ENCODE measurements at regions not wholly inside any gene's neighbourhood (a gene's known extent, or its start where the extent isn't known, plus 50 kb on each side); places are given as distances from the start of the nearest gene placed in this dataset.

- Mint-ChIP-seq H3K36me3 (no peaks in the 10 kb centered on the region), H3K4me1 (no peaks in the 10 kb centered on the region), H3K4me3 (no peak overlapping the region), H3K27ac (no peak overlapping the region), H3K9me3 (peaks cover 0 to 3% (median 0%) of the 10 kb centered on the region in 3 donors), H3K27me3 (no peaks in the 10 kb centered on the region)
- Histone ChIP-seq H3K9me3 (no peaks in the 10 kb centered on the region), H3K27ac (ENCODE audit: low read length) (no peak overlapping the region), H3K27me3 (replicated peaks in 1 of 2; ENCODE audit: control insufficient read depth in 2 of 2, extremely low read depth in 1 of 2, insufficient read depth in 2 of 2, low read length in 1 of 2) (no peaks in the 10 kb centered on the region), H3K4me3 (ENCODE audit: control insufficient read depth in 1 of 2, extremely low read depth in 1 of 2, low read length in 1 of 2) (no peak overlapping the region), H3K4me1 (ENCODE audit: control insufficient read depth in 1 of 2, extremely low read depth in 1 of 2, insufficient read depth in 2 of 2, low read length in 2 of 2) (no peaks in the 10 kb centered on the region), H3K36me3 (ENCODE audit: control insufficient read depth in 2 of 2, extremely low read depth in 1 of 2, insufficient read depth in 1 of 2, low read length in 1 of 2) (no peaks in the 10 kb centered on the region)
- no CpG with 5 or more reads among the region's 4 CpGs for WGBS (ENCODE audit: insufficient coverage)
- DNase-seq (no peak), ATAC-seq (replicated peaks in 1 of 4) (no peak)
- ChIA-PET POLR2A (no interaction called here), CTCF (no interaction called here)
These were observed 654.1 kb upstream of the MARCKS start for GRCh38 chr6:113202852-113203714.

DNA sequence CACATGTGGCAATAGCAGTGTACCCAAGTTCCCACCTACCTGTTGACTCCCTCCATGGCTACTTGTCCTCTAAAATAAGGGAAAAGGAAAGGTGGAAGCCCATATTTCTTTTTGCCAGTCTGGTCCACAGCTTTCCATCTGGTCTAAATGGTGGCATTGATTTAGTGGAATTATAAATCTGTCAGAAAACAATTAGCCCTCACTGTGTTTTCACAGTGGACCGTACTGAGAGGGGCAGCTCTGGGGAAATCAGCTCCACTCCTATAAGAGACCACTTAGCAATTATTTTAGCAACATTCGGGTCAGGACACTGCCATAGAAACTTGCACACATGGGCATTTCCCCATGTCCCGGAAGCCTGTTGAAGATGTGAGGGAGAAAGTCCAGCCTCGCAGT is 653.4 kb upstream of the MARCKS start:
- ChIA-PET POLR2A (no interaction called here), CTCF (no interaction called here)
- no peaks in the 10 kb centered on the region for H3K27me3 ChIP-seq (replicated peaks in 1 of 2; ENCODE audit: control insufficient read depth in 2 of 2, extremely low read depth in 1 of 2, insufficient read depth in 2 of 2, low read length in 1 of 2)
- no CpG with 5 or more reads among the region's 4 CpGs for WGBS (ENCODE audit: insufficient coverage)
- Mint-ChIP-seq H3K36me3 (no peaks in the 10 kb centered on the region), H3K27me3 (no peaks in the 10 kb centered on the region), H3K27ac (no peak overlapping the region), H3K4me1 (no peaks in the 10 kb centered on the region), H3K9me3 (no peaks in the 10 kb centered on the region), H3K4me3 (no peak overlapping the region)
- no peaks in the 10 kb centered on the region for H3K9me3 ChIP-seq
- no peak overlapping the region for H3K4me3 ChIP-seq (ENCODE audit: control insufficient read depth in 1 of 2, extremely low read depth in 1 of 2, low read length in 1 of 2)
- no peak overlapping the region for H3K27ac ChIP-seq (ENCODE audit: low read length)
- no peaks in the 10 kb centered on the region for H3K4me1 ChIP-seq (ENCODE audit: control insufficient read depth in 1 of 2, extremely low read depth in 1 of 2, insufficient read depth in 2 of 2, low read length in 2 of 2)
- DNase-seq (no peak), ATAC-seq (replicated peaks in 1 of 4) (no peak)
- H3K36me3 ChIP-seq (ENCODE audit: control insufficient read depth in 2 of 2, extremely low read depth in 1 of 2, insufficient read depth in 1 of 2, low read length in 1 of 2) = no peaks in the 10 kb centered on the region

- no peak overlapping the region for H3K4me3 Mint-ChIP-seq
- POLR2A ChIA-PET = interaction anchor here in 1 of 2 donors (0.6 to 0.7 kb wide), 2 partner anchors 14 to 170 kb away, joined by 4 to 9 read pairs; no protein-coding TSS in a partner anchor
- H3K27me3 ChIP-seq (replicated peaks in 1 of 2; ENCODE audit: control insufficient read depth in 2 of 2, extremely low read depth in 1 of 2, insufficient read depth in 2 of 2, low read length in 1 of 2) = no peaks in the 10 kb centered on the region
- DNase-seq = no peak
- WGBS (ENCODE audit: insufficient coverage) = no CpG with 5 or more reads among the region's 1 CpG
- H3K9me3 ChIP-seq = no peaks in the 10 kb centered on the region
- no peaks in the 10 kb centered on the region for H3K9me3 Mint-ChIP-seq
- H3K36me3 Mint-ChIP-seq = no peaks in the 10 kb centered on the region
- H3K4me1 Mint-ChIP-seq = no peaks in the 10 kb centered on the region
- no peaks in the 10 kb centered on the region for H3K4me1 ChIP-seq (ENCODE audit: control insufficient read depth in 1 of 2, extremely low read depth in 1 of 2, insufficient read depth in 2 of 2, low read length in 2 of 2)
- no peak overlapping the region for H3K27ac ChIP-seq (ENCODE audit: low read length)
- CTCF ChIA-PET = no interaction called here
- H3K4me3 ChIP-seq (ENCODE audit: control insufficient read depth in 1 of 2, extremely low read depth in 1 of 2, low read length in 1 of 2) = no peak overlapping the region
- H3K27ac Mint-ChIP-seq = no peak overlapping the region
- H3K27me3 Mint-ChIP-seq = no peaks in the 10 kb centered on the region
- no peaks in the 10 kb centered on the region for H3K36me3 ChIP-seq (ENCODE audit: control insufficient read depth in 2 of 2, extremely low read depth in 1 of 2, insufficient read depth in 1 of 2, low read length in 1 of 2)
- no peak for ATAC-seq (replicated peaks in 1 of 4)
These were observed 651.6 kb upstream of the MARCKS start for GRCh38 chr6:113205553-113205952.

- no peak overlapping the region for H3K27ac Mint-ChIP-seq
- H3K36me3 ChIP-seq (ENCODE audit: control insufficient read depth in 2 of 2, extremely low read depth in 1 of 2, insufficient read depth in 1 of 2, low read length in 1 of 2) = no peaks in the 10 kb centered on the region
- no peaks in the 10 kb centered on the region for H3K36me3 Mint-ChIP-seq
- H3K9me3 ChIP-seq = no peaks in the 10 kb centered on the region
- POLR2A ChIA-PET = no interaction called here
- no peaks in the 10 kb centered on the region for H3K4me1 Mint-ChIP-seq
- H3K4me3 ChIP-seq (ENCODE audit: control insufficient read depth in 1 of 2, extremely low read depth in 1 of 2, low read length in 1 of 2) = no peak overlapping the region
- CTCF ChIA-PET = no interaction called here
- H3K27me3 Mint-ChIP-seq = no peaks in the 10 kb centered on the region
- no peak overlapping the region for H3K27ac ChIP-seq (ENCODE audit: low read length)
- no peak for DNase-seq
- no peaks in the 10 kb centered on the region for H3K27me3 ChIP-seq (replicated peaks in 1 of 2; ENCODE audit: control insufficient read depth in 2 of 2, extremely low read depth in 1 of 2, insufficient read depth in 2 of 2, low read length in 1 of 2)
- WGBS (ENCODE audit: insufficient coverage) = no CpG with 5 or more reads among the region's 2 CpGs
- no peak for ATAC-seq (replicated peaks in 1 of 4)
- H3K4me3 Mint-ChIP-seq = no peak overlapping the region
- no peaks in the 10 kb centered on the region for H3K4me1 ChIP-seq (ENCODE audit: control insufficient read depth in 1 of 2, extremely low read depth in 1 of 2, insufficient read depth in 2 of 2, low read length in 2 of 2)
- peaks cover 0 to 4% (median 0%) of the 10 kb centered on the region in 3 donors for H3K9me3 Mint-ChIP-seq
These were observed 648.4 kb upstream of the MARCKS start for GRCh38 chr6:113208726-113209125.

- H3K4me3 Mint-ChIP-seq = no peak overlapping the region
- no peaks in the 10 kb centered on the region for H3K36me3 Mint-ChIP-seq
- Histone ChIP-seq H3K27me3 (replicated peaks in 1 of 2; ENCODE audit: control insufficient read depth in 2 of 2, extremely low read depth in 1 of 2, insufficient read depth in 2 of 2, low read length in 1 of 2) (no peaks in the 10 kb centered on the region), H3K4me3 (ENCODE audit: control insufficient read depth in 1 of 2, extremely low read depth in 1 of 2, low read length in 1 of 2) (no peak overlapping the region), H3K4me1 (ENCODE audit: control insufficient read depth in 1 of 2, extremely low read depth in 1 of 2, insufficient read depth in 2 of 2, low read length in 2 of 2) (no peaks in the 10 kb centered on the region), H3K9me3 (no peaks in the 10 kb centered on the region), H3K27ac (ENCODE audit: low read length) (no peak overlapping the region), H3K36me3 (ENCODE audit: control insufficient read depth in 2 of 2, extremely low read depth in 1 of 2, insufficient read depth in 1 of 2, low read length in 1 of 2) (no peaks in the 10 kb centered on the region)
- ChIA-PET POLR2A (no interaction called here), CTCF (no interaction called here)
- 76% methylated on average over 4 of the region's 5 CpGs for WGBS (ENCODE audit: insufficient coverage)
- no peaks in the 10 kb centered on the region for H3K4me1 Mint-ChIP-seq
- H3K27ac Mint-ChIP-seq = no peak overlapping the region
- H3K9me3 Mint-ChIP-seq = peaks cover 1 to 4% (median 2%) of the 10 kb centered on the region in 3 donors
- ATAC-seq (replicated peaks in 1 of 4) (no peak), DNase-seq (no peak)
- no peaks in the 10 kb centered on the region for H3K27me3 Mint-ChIP-seq
These were observed 647.8 kb upstream of the MARCKS start for GRCh38 chr6:113209315-113209714.

DNA sequence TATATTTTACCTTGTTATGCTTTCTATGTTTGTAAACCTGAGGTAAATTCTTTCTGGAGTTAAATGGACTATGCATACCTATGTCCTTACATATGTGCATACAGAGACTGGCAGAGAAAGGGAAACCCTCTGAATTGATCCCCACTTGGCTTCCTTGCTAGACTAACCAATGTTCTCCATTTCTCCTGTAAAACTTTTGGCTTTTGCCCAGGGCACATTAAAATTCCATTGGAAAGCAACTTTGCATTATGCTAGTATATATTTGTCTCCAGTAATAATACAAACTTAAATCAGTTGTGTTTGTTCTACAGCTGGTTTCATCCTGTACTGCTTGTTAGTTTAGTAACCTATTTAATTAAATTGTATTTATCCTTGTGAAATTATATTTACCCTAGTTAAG is 646.0 kb upstream of the MARCKS start:
- H3K9me3 ChIP-seq = no peaks in the 10 kb centered on the region
- no peak for DNase-seq
- H3K27me3 ChIP-seq (replicated peaks in 1 of 2; ENCODE audit: control insufficient read depth in 2 of 2, extremely low read depth in 1 of 2, insufficient read depth in 2 of 2, low read length in 1 of 2) = no peaks in the 10 kb centered on the region
- no peaks in the 10 kb centered on the region for H3K4me1 Mint-ChIP-seq
- no peak overlapping the region for H3K27ac ChIP-seq (ENCODE audit: low read length)
- no peaks in the 10 kb centered on the region for H3K36me3 Mint-ChIP-seq
- no peak overlapping the region for H3K4me3 Mint-ChIP-seq
- H3K4me3 ChIP-seq (ENCODE audit: control insufficient read depth in 1 of 2, extremely low read depth in 1 of 2, low read length in 1 of 2) = no peak overlapping the region
- no peaks in the 10 kb centered on the region for H3K36me3 ChIP-seq (ENCODE audit: control insufficient read depth in 2 of 2, extremely low read depth in 1 of 2, insufficient read depth in 1 of 2, low read length in 1 of 2)
- ChIA-PET CTCF (no interaction called here), POLR2A (no interaction called here)
- no peak overlapping the region for H3K27ac Mint-ChIP-seq
- H3K4me1 ChIP-seq (ENCODE audit: control insufficient read depth in 1 of 2, extremely low read depth in 1 of 2, insufficient read depth in 2 of 2, low read length in 2 of 2) = no peaks in the 10 kb centered on the region
- H3K27me3 Mint-ChIP-seq = no peaks in the 10 kb centered on the region
- ATAC-seq (replicated peaks in 1 of 4) = no peak
- peaks cover 4% of the 10 kb centered on the region in 3 donors for H3K9me3 Mint-ChIP-seq

GRCh38 chr6:113219783-113220182 is 637.4 kb upstream of the MARCKS start:
- ChIA-PET POLR2A (no interaction called here), CTCF (no interaction called here)
- Mint-ChIP-seq H3K9me3 (peaks cover 0 to 5% (median 5%) of the 10 kb centered on the region in 3 donors), H3K4me1 (no peaks in the 10 kb centered on the region), H3K4me3 (no peak overlapping the region), H3K36me3 (no peaks in the 10 kb centered on the region), H3K27me3 (no peaks in the 10 kb centered on the region), H3K27ac (no peak overlapping the region)
- Histone ChIP-seq H3K9me3 (no peaks in the 10 kb centered on the region), H3K4me1 (ENCODE audit: control insufficient read depth in 1 of 2, extremely low read depth in 1 of 2, insufficient read depth in 2 of 2, low read length in 2 of 2) (no peaks in the 10 kb centered on the region), H3K4me3 (ENCODE audit: control insufficient read depth in 1 of 2, extremely low read depth in 1 of 2, low read length in 1 of 2) (no peak overlapping the region), H3K36me3 (ENCODE audit: control insufficient read depth in 2 of 2, extremely low read depth in 1 of 2, insufficient read depth in 1 of 2, low read length in 1 of 2) (no peaks in the 10 kb centered on the region), H3K27me3 (replicated peaks in 1 of 2; ENCODE audit: control insufficient read depth in 2 of 2, extremely low read depth in 1 of 2, insufficient read depth in 2 of 2, low read length in 1 of 2) (no peaks in the 10 kb centered on the region), H3K27ac (ENCODE audit: low read length) (no peak overlapping the region)
- ATAC-seq (replicated peaks in 1 of 4) (no peak), DNase-seq (no peak)
- no CpG with 5 or more reads among the region's 2 CpGs for WGBS (ENCODE audit: insufficient coverage)
